ENCODE measurements at regions not wholly inside any gene's neighbourhood (a gene's known extent, or its start where the extent isn't known, plus 50 kb on each side); places are given as distances from the start of the nearest gene placed in this dataset.

GRCh38 chr10:53005612-53006345 is 233.2 kb upstream of the MBL2 start:
- ATAC-seq (ENCODE audit: low FRiP score in 2 of 2) (no peak), DNase-seq (no peak)
- Histone ChIP-seq H3K27me3 (no peaks in the 10 kb centered on the region), H3K27ac (no peak overlapping the region), H3K9me3 (no peaks in the 10 kb centered on the region), H3K4me3 (no peak overlapping the region), H3K4me1 (no peaks in the 10 kb centered on the region), H3K36me3 (no peaks in the 10 kb centered on the region)
- WGBS, 2 donors: 53 to 55% methylated on average over 3 of the region's 3 CpGs
- no peak for TF ChIP-seq POLR2AphosphoS5 (IDR thresholded peaks at IDR 0.05)
- TF ChIP-seq POLR2A (IDR thresholded peaks at IDR 0.05): no peak
- no peak for TF ChIP-seq EP300 (IDR thresholded peaks at IDR 0.05)
- TF ChIP-seq, protein P1, sequence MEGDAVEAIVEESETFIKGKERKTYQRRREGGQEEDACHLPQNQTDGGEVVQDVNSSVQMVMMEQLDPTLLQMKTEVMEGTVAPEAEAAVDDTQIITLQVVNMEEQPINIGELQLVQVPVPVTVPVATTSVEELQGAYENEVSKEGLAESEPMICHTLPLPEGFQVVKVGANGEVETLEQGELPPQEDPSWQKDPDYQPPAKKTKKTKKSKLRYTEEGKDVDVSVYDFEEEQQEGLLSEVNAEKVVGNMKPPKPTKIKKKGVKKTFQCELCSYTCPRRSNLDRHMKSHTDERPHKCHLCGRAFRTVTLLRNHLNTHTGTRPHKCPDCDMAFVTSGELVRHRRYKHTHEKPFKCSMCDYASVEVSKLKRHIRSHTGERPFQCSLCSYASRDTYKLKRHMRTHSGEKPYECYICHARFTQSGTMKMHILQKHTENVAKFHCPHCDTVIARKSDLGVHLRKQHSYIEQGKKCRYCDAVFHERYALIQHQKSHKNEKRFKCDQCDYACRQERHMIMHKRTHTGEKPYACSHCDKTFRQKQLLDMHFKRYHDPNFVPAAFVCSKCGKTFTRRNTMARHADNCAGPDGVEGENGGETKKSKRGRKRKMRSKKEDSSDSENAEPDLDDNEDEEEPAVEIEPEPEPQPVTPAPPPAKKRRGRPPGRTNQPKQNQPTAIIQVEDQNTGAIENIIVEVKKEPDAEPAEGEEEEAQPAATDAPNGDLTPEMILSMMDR (IDR thresholded peaks at IDR 0.05): no peak

- Histone ChIP-seq H3K4me3 (no peak overlapping the region), H3K4me1 (no peaks in the 10 kb centered on the region), H3K9me3 (no peaks in the 10 kb centered on the region), H3K36me3 (no peaks in the 10 kb centered on the region), H3K27ac (no peak overlapping the region), H3K27me3 (no peaks in the 10 kb centered on the region)
- ATAC-seq (ENCODE audit: low FRiP score in 2 of 2) (no peak), DNase-seq (no peak)
- 64 to 68% methylated on average over 5 of the region's 5 CpGs for WGBS, 2 donors
- TF ChIP-seq POLR2AphosphoS5 (IDR thresholded peaks at IDR 0.05): no peak
- no peak for TF ChIP-seq POLR2A (IDR thresholded peaks at IDR 0.05)
- TF ChIP-seq EP300 (IDR thresholded peaks at IDR 0.05): no peak
- TF ChIP-seq, protein P1 (IDR thresholded peaks at IDR 0.05): no peak
Measured at GRCh38 chr10:53003094-53003493, 230.5 kb upstream of the MBL2 start.

DNA sequence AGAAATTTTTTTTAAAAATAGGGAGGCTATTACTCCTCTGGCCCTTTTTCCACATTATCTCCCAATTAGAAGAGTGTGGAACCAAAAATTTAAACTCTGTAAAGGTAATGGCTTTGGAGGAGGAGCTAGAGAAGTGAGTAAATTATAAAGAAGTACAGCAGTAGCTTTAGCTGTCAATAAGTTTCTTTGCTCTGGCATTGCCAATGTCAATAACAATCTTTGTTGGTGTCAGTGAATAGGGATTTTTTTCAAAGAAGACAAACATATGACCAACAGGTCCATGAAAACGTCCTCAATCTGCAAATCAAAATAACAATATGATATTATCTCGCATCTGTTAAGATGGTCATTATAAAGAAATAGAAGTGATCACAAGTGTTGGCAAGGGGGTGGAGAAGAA is 227.1 kb upstream of the MBL2 start:
- no peaks in the 10 kb centered on the region for H3K4me1 ChIP-seq
- TF ChIP-seq EP300 (IDR thresholded peaks at IDR 0.05) (no peak), POLR2AphosphoS5 (IDR thresholded peaks at IDR 0.05) (no peak), POLR2A (IDR thresholded peaks at IDR 0.05) (no peak)
- TF ChIP-seq, protein P1 (IDR thresholded peaks at IDR 0.05): no peak
- no peak for ATAC-seq (ENCODE audit: low FRiP score in 2 of 2)
- WGBS, 2 donors: 51 to 63% methylated on average over 2 of the region's 2 CpGs
- H3K4me3 ChIP-seq: no peak overlapping the region
- H3K36me3 ChIP-seq: no peaks in the 10 kb centered on the region
- H3K27ac ChIP-seq: no peak overlapping the region
- no peaks in the 10 kb centered on the region for H3K27me3 ChIP-seq
- no peak for DNase-seq
- H3K9me3 ChIP-seq: no peaks in the 10 kb centered on the region

- Histone ChIP-seq H3K27ac (no peak overlapping the region), H3K27me3 (no peaks in the 10 kb centered on the region), H3K4me3 (no peak overlapping the region), H3K4me1 (no peaks in the 10 kb centered on the region), H3K36me3 (no peaks in the 10 kb centered on the region), H3K9me3 (no peaks in the 10 kb centered on the region)
- ATAC-seq (ENCODE audit: low FRiP score in 2 of 2): no peak
- 66 to 79% methylated on average over 2 of the region's 2 CpGs for WGBS, 2 donors
- no peak for DNase-seq
- TF ChIP-seq POLR2AphosphoS5 (IDR thresholded peaks at IDR 0.05) (no peak), EP300 (IDR thresholded peaks at IDR 0.05) (no peak), POLR2A (IDR thresholded peaks at IDR 0.05) (no peak)
- TF ChIP-seq, protein P1 (IDR thresholded peaks at IDR 0.05): no peak
Measured at GRCh38 chr10:52999258-52999657, 226.7 kb upstream of the MBL2 start.

GRCh38 chr10:52997007-52997406 is 224.4 kb upstream of the MBL2 start:
- Histone ChIP-seq H3K27me3 (no peaks in the 10 kb centered on the region), H3K4me1 (no peaks in the 10 kb centered on the region), H3K9me3 (no peaks in the 10 kb centered on the region), H3K36me3 (no peaks in the 10 kb centered on the region), H3K27ac (no peak overlapping the region), H3K4me3 (no peak overlapping the region)
- DNase-seq (no peak), ATAC-seq (ENCODE audit: low FRiP score in 2 of 2) (no peak)
- TF ChIP-seq POLR2AphosphoS5 (IDR thresholded peaks at IDR 0.05) (no peak), POLR2A (IDR thresholded peaks at IDR 0.05) (no peak), EP300 (IDR thresholded peaks at IDR 0.05) (no peak)
- TF ChIP-seq, protein P1 (IDR thresholded peaks at IDR 0.05): no peak
